GM21786 (cell line): ENCODE measurements at regions not wholly inside any gene's neighbourhood (a gene's known extent, or its start where the extent isn't known, plus 50 kb on each side); places are given as distances from the start of the nearest gene placed in this dataset.

Experiments used
- ATAC-seq: cut with Tn5 transposase; IDR thresholded peaks from one replicate; pipeline ENCODE4 v1.9.1; 2021; ENCODE audit not compliant: unreplicated experiment

- no peak for ATAC-seq
Measured at GRCh38 chr11:98871690-98872089, 149.1 kb upstream of the CNTN5 start.

GRCh38 chr11:98874050-98874449, 146.7 kb upstream of the CNTN5 start:
- no peak for ATAC-seq

- no peak for ATAC-seq
Measured at GRCh38 chr11:98895936-98896335, 124.8 kb upstream of the CNTN5 start.

- no peak for ATAC-seq
Measured at GRCh38 chr11:98940913-98941312, 79.8 kb upstream of the CNTN5 start.

- no peak for ATAC-seq
Measured at GRCh38 chr11:98944461-98944860, 76.3 kb upstream of the CNTN5 start.

- ATAC-seq = no peak
Measured at GRCh38 chr11:98952107-98952506, 68.6 kb upstream of the CNTN5 start.

GRCh38 chr11:98955551-98955950, 65.2 kb upstream of the CNTN5 start:
- no peak for ATAC-seq

GRCh38 chr11:98964146-98964545, 56.6 kb upstream of the CNTN5 start:
- no peak for ATAC-seq

- no peak for ATAC-seq
Measured at GRCh38 chr11:98965358-98965757, 55.4 kb upstream of the CNTN5 start.

- ATAC-seq = no peak
Measured at GRCh38 chr11:98965775-98966174, 55.0 kb upstream of the CNTN5 start.

- ATAC-seq = no peak
Measured at GRCh38 chr11:98967005-98967404, 53.7 kb upstream of the CNTN5 start.
